T-helper 17 cell (primary cell): ENCODE measurements at regions not wholly inside any gene's neighbourhood (a gene's known extent, or its start where the extent isn't known, plus 50 kb on each side); places are given as distances from the start of the nearest gene placed in this dataset.

Source experiments
- ATAC-seq: fragments of 150-1000 bp; cut with Tn5 transposase; 2 replicates; pipeline ENCODE4 v1.10.0; 2021; ENCODE audit warnings: mild to moderate bottlenecking, moderate library complexity
- DNase-seq, 3 donors: peaks; one replicate each; pipeline versions ENCODE4 v3.0.0 to v3.0.0-alpha.2; 2020 to 2021
- H3K9me3 ChIP-seq: one replicate; pipeline ENCODE4 v1.7.0; 2013; ENCODE audit warnings: low read length, mild to moderate bottlenecking; ENCODE audit not compliant: control insufficient read depth, poor library complexity, severe bottlenecking
- H3K27ac Mint-ChIP-seq: one replicate; pipeline ENCODE4 v1.8.0; 2022; ENCODE audit warnings: mild to moderate bottlenecking, moderate library complexity, mixed read lengths
- H3K27me3 Mint-ChIP-seq: one replicate; pipeline ENCODE4 v1.8.0; 2022; ENCODE audit warnings: mixed read lengths
- H3K36me3 Mint-ChIP-seq: one replicate; pipeline ENCODE4 v1.8.0; 2022; ENCODE audit warnings: low read depth, mixed read lengths
- H3K4me1 Mint-ChIP-seq: one replicate; pipeline ENCODE4 v1.8.0; 2022; ENCODE audit warnings: mild to moderate bottlenecking, mixed read lengths
- H3K4me3 Mint-ChIP-seq: one replicate; pipeline ENCODE4 v1.8.0; 2022; ENCODE audit warnings: mild to moderate bottlenecking, moderate library complexity, mixed read lengths

DNA sequence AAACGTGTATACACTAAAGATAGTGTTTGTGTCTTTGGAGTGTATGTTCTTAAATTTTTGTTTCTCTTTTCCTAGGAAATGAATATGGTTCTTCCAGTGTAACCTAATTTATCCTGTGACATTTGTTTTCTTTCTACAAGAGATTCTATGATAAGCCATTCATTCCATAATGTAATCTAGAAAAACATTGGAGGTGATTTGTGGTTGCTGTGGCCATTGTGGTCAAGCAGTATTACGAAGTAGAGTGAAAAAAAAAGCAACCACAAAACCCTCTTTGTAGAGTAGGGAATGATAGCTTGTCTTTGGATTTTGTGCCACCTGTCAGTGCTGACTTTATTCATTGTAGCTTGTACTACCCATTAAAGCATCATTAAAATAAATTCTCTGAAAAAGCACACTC is 1209.6 kb downstream of the ZPLD1 start:
- Mint-ChIP-seq H3K27me3 (no peaks in the 10 kb centered on the region), H3K4me1 (no peaks in the 10 kb centered on the region), H3K4me3 (no peak overlapping the region), H3K36me3 (no peaks in the 10 kb centered on the region), H3K27ac (no peak overlapping the region)
- ATAC-seq (no peak), DNase-seq (no peak)
- no peaks in the 10 kb centered on the region for H3K9me3 ChIP-seq

DNA sequence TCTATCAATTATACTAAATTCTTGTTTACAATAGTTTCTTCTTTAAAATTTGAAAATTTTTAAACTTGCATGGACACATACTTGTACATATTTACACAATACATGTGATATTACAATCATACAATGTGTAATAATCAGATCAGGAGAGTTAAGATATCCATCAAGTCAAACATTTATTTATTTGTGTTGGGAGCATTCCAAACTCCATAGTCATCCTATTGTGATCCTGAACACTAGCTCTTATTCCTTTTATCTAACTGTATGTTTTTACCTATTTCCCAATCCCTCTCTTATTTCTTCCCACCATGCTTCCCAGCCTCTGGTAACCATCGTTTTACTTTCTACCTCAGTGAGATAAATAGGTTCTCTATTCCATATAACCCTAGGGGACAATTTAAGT is 1219.2 kb downstream of the ZPLD1 start:
- H3K27ac Mint-ChIP-seq: no peak overlapping the region
- H3K4me1 Mint-ChIP-seq: no peaks in the 10 kb centered on the region
- ATAC-seq (no peak), DNase-seq (no peak)
- no peaks in the 10 kb centered on the region for H3K36me3 Mint-ChIP-seq
- H3K9me3 ChIP-seq: no peaks in the 10 kb centered on the region
- no peaks in the 10 kb centered on the region for H3K27me3 Mint-ChIP-seq
- no peak overlapping the region for H3K4me3 Mint-ChIP-seq

DNA sequence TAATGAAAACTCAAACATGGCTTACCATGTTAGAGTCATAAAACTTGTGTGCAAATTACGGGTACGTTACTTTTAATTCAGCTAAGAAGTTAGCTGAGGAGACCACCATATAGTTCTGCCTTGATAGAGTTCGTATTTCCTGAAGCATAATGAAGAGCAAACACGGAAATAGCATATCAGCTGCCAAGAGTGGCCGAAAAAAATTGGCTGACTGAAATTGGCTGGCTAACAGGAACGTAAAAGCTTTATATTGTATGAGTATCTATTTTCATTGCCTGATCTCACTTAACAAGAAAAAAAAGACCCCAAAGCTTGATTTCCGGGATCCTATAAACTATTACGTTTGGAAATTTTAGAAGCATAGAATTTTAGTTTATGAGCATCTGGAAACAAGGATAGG is 1222.9 kb downstream of the ZPLD1 start:
- DNase-seq (no peak), ATAC-seq (no peak)
- H3K4me1 Mint-ChIP-seq: no peaks in the 10 kb centered on the region
- H3K27me3 Mint-ChIP-seq: no peaks in the 10 kb centered on the region
- no peak overlapping the region for H3K27ac Mint-ChIP-seq
- no peaks in the 10 kb centered on the region for H3K36me3 Mint-ChIP-seq
- H3K4me3 Mint-ChIP-seq: no peak overlapping the region
- H3K9me3 ChIP-seq: no peaks in the 10 kb centered on the region

DNA sequence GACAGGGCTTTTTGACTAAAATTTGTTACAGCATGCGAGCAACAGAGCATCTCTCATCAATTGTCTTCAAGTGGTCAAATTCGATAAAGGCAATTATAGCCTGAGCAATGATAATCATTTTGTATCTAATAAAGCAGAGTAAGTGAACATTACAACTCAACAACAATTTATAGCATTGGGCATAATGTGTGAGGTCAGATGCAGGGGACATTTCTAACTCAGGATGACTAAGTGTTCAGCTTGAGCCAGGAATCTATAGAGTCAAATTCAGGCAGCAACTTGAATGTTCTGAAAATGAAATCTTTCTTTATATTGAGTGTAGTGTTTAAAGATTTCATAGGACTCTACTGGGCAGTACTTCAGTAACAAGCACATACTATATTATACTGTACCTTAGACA is 1226.0 kb downstream of the ZPLD1 start:
- H3K27me3 Mint-ChIP-seq: no peaks in the 10 kb centered on the region
- no peaks in the 10 kb centered on the region for H3K9me3 ChIP-seq
- no peak for DNase-seq
- no peaks in the 10 kb centered on the region for H3K4me1 Mint-ChIP-seq
- no peak overlapping the region for H3K27ac Mint-ChIP-seq
- H3K36me3 Mint-ChIP-seq: no peaks in the 10 kb centered on the region
- no peak overlapping the region for H3K4me3 Mint-ChIP-seq
- no peak for ATAC-seq

DNA sequence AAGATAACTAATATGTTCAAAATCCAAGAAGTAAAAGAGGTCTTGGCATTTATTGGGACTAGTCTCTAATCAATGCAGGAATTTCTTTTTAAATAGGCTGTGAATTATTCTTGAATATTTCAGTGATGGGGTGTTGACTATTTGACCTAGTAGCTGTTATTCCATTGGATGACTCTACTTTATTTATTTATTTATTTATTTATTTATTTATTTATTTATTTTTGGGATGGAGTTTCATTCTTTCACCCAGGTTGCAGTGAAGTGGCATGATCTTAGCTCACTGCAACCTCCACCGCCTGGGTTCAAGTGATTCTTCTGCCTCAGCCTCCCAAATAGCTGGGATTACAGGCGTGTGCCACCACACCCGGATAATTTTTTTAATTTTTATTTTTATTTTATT is 1227.8 kb downstream of the ZPLD1 start:
- no peaks in the 10 kb centered on the region for H3K9me3 ChIP-seq
- H3K4me3 Mint-ChIP-seq: no peak overlapping the region
- ATAC-seq (no peak), DNase-seq (no peak)
- H3K27me3 Mint-ChIP-seq: no peaks in the 10 kb centered on the region
- no peak overlapping the region for H3K27ac Mint-ChIP-seq
- H3K36me3 Mint-ChIP-seq: no peaks in the 10 kb centered on the region
- no peaks in the 10 kb centered on the region for H3K4me1 Mint-ChIP-seq

DNA sequence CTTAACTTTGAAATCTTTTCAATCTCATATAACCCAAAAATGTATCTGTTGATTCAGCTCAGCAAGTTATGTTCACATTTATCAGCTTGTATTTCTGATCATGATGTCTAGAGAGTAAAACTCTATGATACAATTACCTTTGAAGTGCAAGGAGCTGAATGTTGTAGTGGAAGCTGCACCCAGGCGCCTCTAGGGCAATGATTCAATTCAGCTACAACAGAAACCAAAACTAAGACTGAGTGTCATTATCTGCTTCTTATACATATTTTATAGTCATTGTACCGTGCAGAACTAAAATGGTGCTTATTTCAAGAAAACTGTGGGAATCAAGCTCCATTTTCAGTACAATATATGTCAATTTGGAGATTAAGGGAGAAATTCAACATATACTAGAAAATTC is 1237.5 kb downstream of the ZPLD1 start:
- no peak overlapping the region for H3K4me3 Mint-ChIP-seq
- H3K4me1 Mint-ChIP-seq: no peaks in the 10 kb centered on the region
- DNase-seq (no peak), ATAC-seq (no peak)
- H3K27me3 Mint-ChIP-seq: no peaks in the 10 kb centered on the region
- H3K27ac Mint-ChIP-seq: no peak overlapping the region
- H3K9me3 ChIP-seq: no peaks in the 10 kb centered on the region
- H3K36me3 Mint-ChIP-seq: no peaks in the 10 kb centered on the region

DNA sequence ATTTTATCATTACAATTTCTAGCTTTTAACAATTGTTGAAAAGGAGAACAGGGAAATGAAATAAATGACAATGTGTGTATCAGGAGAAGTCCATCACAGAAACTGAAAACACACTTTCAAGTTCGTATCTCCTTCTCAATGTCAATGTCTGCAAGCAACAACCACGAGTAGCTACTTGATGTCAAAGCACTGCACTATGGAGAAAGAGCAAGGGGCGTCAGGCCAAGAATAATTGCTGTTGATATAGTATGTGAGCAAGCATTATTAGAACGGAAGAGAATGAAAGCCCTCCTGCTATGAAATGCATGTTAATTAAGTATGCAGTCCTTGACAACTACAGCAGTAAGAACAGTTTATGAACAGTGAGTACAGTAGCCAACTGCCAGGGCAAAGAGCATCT is 1250.1 kb downstream of the ZPLD1 start:
- Mint-ChIP-seq H3K27me3 (no peaks in the 10 kb centered on the region), H3K4me1 (no peaks in the 10 kb centered on the region), H3K36me3 (no peaks in the 10 kb centered on the region), H3K4me3 (no peak overlapping the region), H3K27ac (no peak overlapping the region)
- no peaks in the 10 kb centered on the region for H3K9me3 ChIP-seq
- DNase-seq: no peak
- ATAC-seq: no peak

DNA sequence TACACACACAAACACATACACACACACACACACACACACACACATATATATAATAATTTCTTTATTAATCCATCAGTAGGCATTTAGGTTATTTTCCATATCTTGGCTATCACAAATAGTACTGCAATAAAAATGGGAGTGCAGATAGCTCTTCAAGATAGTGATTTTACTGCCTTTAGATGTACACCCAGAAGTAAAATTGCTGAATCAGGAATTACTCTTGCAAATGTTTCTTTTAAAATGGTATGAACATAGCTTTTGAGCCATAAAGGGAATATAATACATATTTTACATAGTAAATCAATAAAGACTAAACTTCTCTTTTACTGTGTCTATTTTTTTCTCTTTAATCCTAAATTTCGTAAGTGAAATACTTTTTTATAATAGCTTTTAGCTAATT is 1251.1 kb downstream of the ZPLD1 start:
- H3K4me3 Mint-ChIP-seq: no peak overlapping the region
- H3K9me3 ChIP-seq: no peaks in the 10 kb centered on the region
- DNase-seq (no peak), ATAC-seq (no peak)
- H3K4me1 Mint-ChIP-seq: no peaks in the 10 kb centered on the region
- H3K36me3 Mint-ChIP-seq: no peaks in the 10 kb centered on the region
- no peaks in the 10 kb centered on the region for H3K27me3 Mint-ChIP-seq
- no peak overlapping the region for H3K27ac Mint-ChIP-seq

DNA sequence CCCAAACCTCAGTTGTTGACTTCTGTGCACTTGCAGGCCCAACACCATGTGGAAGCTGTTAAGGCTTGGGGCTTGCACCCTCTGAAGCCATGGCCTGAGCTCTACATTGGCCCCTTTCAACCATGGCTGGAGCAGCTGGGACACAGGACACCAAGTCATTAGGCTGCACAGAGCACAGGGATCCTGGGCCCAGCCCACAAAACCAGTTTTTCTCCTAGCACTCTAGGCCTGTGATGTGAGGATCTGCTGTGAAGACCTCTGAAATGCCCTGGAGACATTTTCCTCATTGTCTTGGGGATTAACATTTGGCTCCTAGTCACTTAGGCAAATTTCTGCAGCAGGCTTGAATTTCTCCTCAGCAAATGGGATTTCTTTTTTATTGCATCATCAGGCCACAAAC is 1255.7 kb downstream of the ZPLD1 start:
- H3K36me3 Mint-ChIP-seq: no peaks in the 10 kb centered on the region
- H3K27me3 Mint-ChIP-seq: no peaks in the 10 kb centered on the region
- H3K27ac Mint-ChIP-seq: no peak overlapping the region
- H3K4me3 Mint-ChIP-seq: no peak overlapping the region
- ATAC-seq (no peak), DNase-seq (no peak)
- no peaks in the 10 kb centered on the region for H3K4me1 Mint-ChIP-seq
- H3K9me3 ChIP-seq: no peaks in the 10 kb centered on the region

DNA sequence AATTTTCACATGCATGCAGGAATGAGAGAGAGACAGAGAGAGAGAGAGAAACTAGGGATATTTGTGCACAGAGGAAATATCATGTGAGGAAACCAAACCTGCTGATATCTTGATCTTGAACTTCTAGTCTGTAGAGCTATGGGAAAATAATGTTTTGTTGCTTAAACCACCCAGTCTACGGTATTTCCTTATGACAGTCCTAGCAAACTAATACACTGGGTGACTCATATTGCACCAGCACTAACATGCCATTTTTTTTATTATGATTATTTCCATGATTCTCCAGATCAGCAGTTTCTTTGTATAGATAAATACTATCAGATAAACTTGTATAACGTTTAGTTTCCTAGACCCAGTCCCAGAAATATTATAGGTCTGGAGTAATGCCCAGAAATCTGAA is 1259.0 kb downstream of the ZPLD1 start:
- Mint-ChIP-seq H3K36me3 (no peaks in the 10 kb centered on the region), H3K4me3 (no peak overlapping the region), H3K27ac (no peak overlapping the region), H3K27me3 (no peaks in the 10 kb centered on the region), H3K4me1 (no peaks in the 10 kb centered on the region)
- no peaks in the 10 kb centered on the region for H3K9me3 ChIP-seq
- DNase-seq: no peak
- no peak for ATAC-seq

DNA sequence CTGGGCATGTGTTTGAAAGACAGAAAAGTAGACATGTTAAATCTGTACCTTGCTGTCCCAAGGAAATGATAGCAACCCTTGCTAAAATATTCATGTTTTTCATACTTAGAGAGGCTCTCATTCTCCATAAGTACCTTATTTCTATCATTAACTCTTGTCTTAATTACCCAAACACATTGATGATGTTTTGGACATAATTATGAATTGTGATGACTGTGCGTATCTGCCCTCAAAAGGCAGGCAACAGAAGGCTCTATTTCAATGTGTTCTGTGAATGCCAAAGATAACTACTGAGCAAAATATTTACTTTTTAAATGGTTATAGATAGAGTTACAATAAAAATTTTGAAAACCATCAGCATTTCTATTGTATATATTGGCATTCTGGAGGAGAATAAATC is 1263.8 kb downstream of the ZPLD1 start:
- H3K36me3 Mint-ChIP-seq: no peaks in the 10 kb centered on the region
- no peaks in the 10 kb centered on the region for H3K27me3 Mint-ChIP-seq
- H3K4me1 Mint-ChIP-seq: no peaks in the 10 kb centered on the region
- DNase-seq (no peak), ATAC-seq (no peak)
- H3K9me3 ChIP-seq: no peaks in the 10 kb centered on the region
- H3K27ac Mint-ChIP-seq: no peak overlapping the region
- H3K4me3 Mint-ChIP-seq: no peak overlapping the region

DNA sequence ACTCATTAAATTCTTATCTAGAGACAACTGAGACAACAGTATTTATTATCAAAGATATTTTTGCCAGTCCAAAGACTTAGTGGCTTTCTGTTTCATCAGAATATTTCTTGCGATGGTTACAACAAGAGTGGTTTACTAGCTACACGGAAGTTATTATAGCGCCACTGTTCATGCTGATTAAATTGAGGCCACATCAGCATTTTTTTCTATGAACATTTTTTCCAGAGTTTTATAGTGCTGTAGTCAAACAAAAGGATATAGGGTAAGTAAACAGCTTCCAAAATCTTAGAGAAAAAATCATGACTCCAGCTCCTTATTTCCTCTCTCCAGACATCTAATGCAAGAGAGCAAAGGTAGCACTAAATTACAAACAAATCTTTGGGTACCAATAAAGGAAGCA is 1264.4 kb downstream of the ZPLD1 start:
- Mint-ChIP-seq H3K4me3 (no peak overlapping the region), H3K27ac (no peak overlapping the region), H3K27me3 (no peaks in the 10 kb centered on the region), H3K4me1 (no peaks in the 10 kb centered on the region), H3K36me3 (no peaks in the 10 kb centered on the region)
- no peak for ATAC-seq
- H3K9me3 ChIP-seq: no peaks in the 10 kb centered on the region
- DNase-seq: no peak

DNA sequence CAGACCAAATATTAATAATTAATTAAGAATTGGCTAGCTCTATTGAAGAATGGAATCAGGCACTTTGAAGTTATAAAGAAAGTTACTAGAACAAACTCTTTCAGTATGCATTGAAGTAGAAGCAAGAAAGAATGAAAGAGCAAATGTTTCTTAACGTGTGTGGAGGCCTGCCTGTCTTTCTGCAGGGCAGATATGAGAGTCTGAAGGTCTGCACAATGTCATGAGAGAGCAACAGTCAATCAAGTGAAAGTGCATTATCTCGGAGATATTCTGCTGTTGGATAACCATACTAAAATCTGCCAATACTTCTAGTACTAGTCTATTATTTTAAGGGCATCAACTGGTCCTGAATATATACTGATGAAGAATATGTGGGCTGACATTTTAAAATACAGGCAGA is 1270.8 kb downstream of the ZPLD1 start:
- H3K4me1 Mint-ChIP-seq: no peaks in the 10 kb centered on the region
- H3K27me3 Mint-ChIP-seq: no peaks in the 10 kb centered on the region
- H3K4me3 Mint-ChIP-seq: no peak overlapping the region

DNA sequence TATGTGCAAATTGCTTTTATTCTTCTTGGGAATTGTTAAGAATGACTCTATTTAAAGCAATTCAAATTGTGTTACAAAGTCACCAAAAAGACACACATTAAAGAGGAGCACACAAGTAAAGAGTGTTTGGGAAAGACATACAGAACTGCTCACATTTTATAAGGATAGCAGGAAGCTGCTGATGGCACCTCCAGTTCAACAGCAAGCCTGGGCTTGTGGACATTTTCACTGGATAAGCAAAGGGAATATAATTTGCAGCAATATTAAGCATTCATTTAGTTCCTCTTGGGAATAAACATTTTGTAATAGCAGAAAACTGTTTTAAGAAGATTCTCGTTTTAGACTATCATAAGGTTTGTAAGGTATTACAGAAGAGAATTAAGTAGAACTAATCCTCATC is 1271.9 kb downstream of the ZPLD1 start:
- no peaks in the 10 kb centered on the region for H3K36me3 Mint-ChIP-seq
- no peak overlapping the region for H3K27ac Mint-ChIP-seq
- H3K27me3 Mint-ChIP-seq: no peaks in the 10 kb centered on the region
- ATAC-seq (no peak), DNase-seq (no peak)
- no peak overlapping the region for H3K4me3 Mint-ChIP-seq
- H3K4me1 Mint-ChIP-seq: no peaks in the 10 kb centered on the region
- no peaks in the 10 kb centered on the region for H3K9me3 ChIP-seq

More for the DNA sequence above, 1270.8 kb downstream of the ZPLD1 start:
- Mint-ChIP-seq H3K36me3 (no peaks in the 10 kb centered on the region), H3K27ac (no peak overlapping the region)
- no peaks in the 10 kb centered on the region for H3K9me3 ChIP-seq
- ATAC-seq: no peak
- DNase-seq: no peak

DNA sequence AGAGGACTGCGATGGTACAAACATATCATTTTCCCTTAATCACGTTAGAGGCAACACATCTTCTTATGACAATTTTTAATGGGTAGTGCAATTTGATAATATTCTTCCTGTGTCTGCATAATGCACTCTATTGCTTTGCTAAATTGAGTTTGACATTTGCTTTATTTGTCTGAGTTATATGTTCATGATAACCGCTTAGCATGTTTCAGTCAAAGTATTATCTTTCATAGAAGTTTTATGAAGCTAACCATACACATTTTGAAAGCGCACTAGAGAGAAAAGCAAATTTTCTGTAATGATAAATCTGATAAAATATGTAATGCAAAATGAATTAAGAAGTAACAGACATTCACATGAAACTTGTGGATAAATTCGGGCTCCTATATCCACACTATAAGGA is 1276.9 kb downstream of the ZPLD1 start:
- no peaks in the 10 kb centered on the region for H3K4me1 Mint-ChIP-seq
- no peak for DNase-seq
- no peaks in the 10 kb centered on the region for H3K27me3 Mint-ChIP-seq
- H3K4me3 Mint-ChIP-seq: no peak overlapping the region
- ATAC-seq: no peak
- no peaks in the 10 kb centered on the region for H3K9me3 ChIP-seq
- no peaks in the 10 kb centered on the region for H3K36me3 Mint-ChIP-seq
- H3K27ac Mint-ChIP-seq: no peak overlapping the region
